Gastroesophageal sphincter (tissue), 3 donors: ENCODE measurements at regions not wholly inside any gene's neighbourhood (a gene's known extent, or its start where the extent isn't known, plus 50 kb on each side); places are given as distances from the start of the nearest gene placed in this dataset.
"Not testable (repeated sequence)": the region's sequence is repeated elsewhere in the genome, so short reads cannot be mapped to it uniquely, and the experiment has no call there.

Experiments
- CTCF ChIP-seq, 4 experiments: fragments of 200-600 bp in 2 of 4; fragments of 450-650 bp in 2 of 4; sonication (generic) in 1 of 4; IDR thresholded peaks; one replicate each; pipeline ENCODE4 v1.5.1; 2017 to 2019; ENCODE audit warnings: antibody characterized with exemption in 4 of 4, mild to moderate bottlenecking in 2 of 4, moderate library complexity in 2 of 4
- POLR2AphosphoS5 ChIP-seq: sonication (generic); formaldehyde crosslinking; IDR thresholded peaks from one replicate; pipeline ENCODE4 v1.6.1; 2017; ENCODE audit warnings: antibody characterized with exemption

GRCh38 chr2:91598519-91598918, 2907.0 kb downstream of the RPIA start:
- TF ChIP-seq CTCF (IDR thresholded peaks at IDR 0.05); POLR2AphosphoS5: not testable (repeated sequence)
